B cell (primary cell): ENCODE measurements at regions not wholly inside any gene's neighbourhood (a gene's known extent, or its start where the extent isn't known, plus 50 kb on each side); places are given as distances from the start of the nearest gene placed in this dataset.

ENCODE experiments used
- ATAC-seq: fragments of 200-7000 bp; cut with Tn5 transposase; one replicate; pipeline ENCODE4 v1.10.0; 2021; ENCODE audit warnings: low read depth, mild to moderate bottlenecking, moderate number of reproducible peaks, moderate library complexity
- CTCF ChIA-PET: fragments of 350-600 bp; sonication (Branson Sonifier 250); formaldehyde crosslinking; loops from one replicate; lab custom pipeline; 2021; ENCODE audit warnings: antibody characterized with exemption, inconsistent platforms; lab: Charles Lee
- POLR2A ChIA-PET: fragments of 350-600 bp; sonication (Branson Sonifier 250); formaldehyde crosslinking; loops from one replicate; lab custom pipeline; 2021; ENCODE audit warnings: antibody characterized with exemption; lab: Charles Lee
- DNase-seq: peaks from one replicate; pipeline ENCODE4 v3.0.0; 2013
- H2AFZ ChIP-seq: 2 replicates; pipeline ENCODE4 v1.6.1; 2012; ENCODE audit warnings: mild to moderate bottlenecking, low read depth, low read length; ENCODE audit not compliant: insufficient read depth, poor library complexity, severe bottlenecking
- H3K27ac ChIP-seq, 2 donors: 1 replicate in 1 of 2; 2 replicates in 1 of 2; pipeline ENCODE4 v1.5.1; 2012 to 2013; ENCODE audit warnings: low read length in 2 of 2, mild to moderate bottlenecking in 2 of 2, moderate library complexity in 1 of 2
- H3K27me3 ChIP-seq, 4 experiments: fragments of 200-600 bp in 1 of 4; sonication (generic) in 1 of 4; replicated peaks in 1 of 4; 1 replicate in 2 of 4; 2 replicates in 2 of 4; pipeline versions ENCODE4 v1.6.1 to v1.7.0; 2013 to 2016; ENCODE audit warnings: low read length in 3 of 4, mild to moderate bottlenecking in 2 of 4, mixed read lengths in 1 of 4, moderate library complexity in 1 of 4; ENCODE audit not compliant: insufficient read depth in 4 of 4, control insufficient read depth in 3 of 4; ENCODE audit errors: control extremely low read depth in 1 of 4
- H3K36me3 ChIP-seq, 2 experiments: replicated peaks in 1 of 2; 1 replicate in 1 of 2; 2 replicates in 1 of 2; pipeline versions ENCODE4 v1.6.1 to v1.7.1; 2013; ENCODE audit warnings: low read length in 1 of 2; ENCODE audit not compliant: insufficient read depth in 2 of 2, control insufficient read depth in 1 of 2; ENCODE audit errors: control extremely low read depth in 1 of 2, extremely low read depth in 1 of 2
- H3K4me1 ChIP-seq, 2 donors: fragments of 200-600 bp in 1 of 2; sonication (generic) in 1 of 2; 1 replicate in 1 of 2; 2 replicates in 1 of 2; pipeline versions ENCODE4 v1.5.1 to v1.6.1; 2013 to 2017; ENCODE audit warnings: low read length in 2 of 2; ENCODE audit not compliant: control insufficient read depth in 2 of 2, insufficient read depth in 2 of 2
- H3K4me2 ChIP-seq: replicated peaks from 2 replicates; pipeline ENCODE3; 2012; ENCODE audit warnings: mild to moderate bottlenecking, low read depth, low read length; ENCODE audit not compliant: poor library complexity, severe bottlenecking
- H3K4me3 ChIP-seq, 5 experiments: fragments of 200-600 bp in 1 of 5; sonication (generic) in 1 of 5; 1 replicate in 3 of 5; 2 replicates in 2 of 5; pipeline versions ENCODE4 v1.5.1 to v1.7.0; 2011 to 2016; ENCODE audit warnings: low read length in 4 of 5, mild to moderate bottlenecking in 4 of 5, low read depth in 2 of 5, control low read depth in 1 of 5, moderate library complexity in 1 of 5; ENCODE audit not compliant: insufficient read depth in 1 of 5; ENCODE audit errors: control extremely low read depth in 1 of 5, extremely low read depth in 1 of 5
- H3K79me2 ChIP-seq: fragments of 200-600 bp; sonication (generic); one replicate; pipeline ENCODE4 v1.6.0; 2016; ENCODE audit warnings: low read length; ENCODE audit not compliant: control insufficient read depth, insufficient read depth
- H3K9ac ChIP-seq: fragments of 200-600 bp; sonication (generic); 2 replicates; pipeline ENCODE4 v1.6.1; 2017; ENCODE audit warnings: mild to moderate bottlenecking, low read length, moderate library complexity
- H3K9me3 ChIP-seq, 3 donors: one replicate each; pipeline versions ENCODE4 v1.6.1 to v1.7.1; 2013; ENCODE audit warnings: low read length in 2 of 3; ENCODE audit not compliant: control insufficient read depth in 2 of 3, insufficient read depth in 1 of 3; ENCODE audit errors: control extremely low read depth in 1 of 3
- H4K20me1 ChIP-seq: 2 replicates; pipeline ENCODE4 v1.6.0; 2012; ENCODE audit warnings: mild to moderate bottlenecking, low read length; ENCODE audit not compliant: insufficient read depth, control insufficient read depth, poor library complexity, severe bottlenecking
- H3K27ac Mint-ChIP-seq: one replicate; pipeline ENCODE4 v1.8.0; 2021; ENCODE audit warnings: mixed read lengths
- H3K27me3 Mint-ChIP-seq: one replicate; pipeline ENCODE4 v1.8.0; 2021; ENCODE audit warnings: mixed read lengths
- H3K4me1 Mint-ChIP-seq: one replicate; pipeline ENCODE4 v1.8.0; 2021; ENCODE audit warnings: mixed read lengths
- H3K4me3 Mint-ChIP-seq: one replicate; pipeline ENCODE4 v1.8.0; 2021; ENCODE audit warnings: mixed read lengths
- H3K9me3 Mint-ChIP-seq: one replicate; pipeline ENCODE4 v1.8.0; 2022; ENCODE audit warnings: mixed read lengths; ENCODE audit not compliant: insufficient read depth
- CTCF ChIP-seq: fragments of 200-600 bp; IDR thresholded peaks from one replicate; pipeline ENCODE4 v1.8.0; 2022; ENCODE audit warnings: antibody characterized with exemption, mild to moderate bottlenecking
- EZH2 ChIP-seq: IDR thresholded peaks from 2 replicates; pipeline ENCODE4 v1.6.1; 2012; ENCODE audit warnings: borderline replicate concordance, low read depth, mild to moderate bottlenecking, moderate library complexity, low read length; ENCODE audit not compliant: insufficient read depth, poor library complexity, severe bottlenecking
- WGBS: methylation state at CpG from one replicate; pipeline ENCODE4 v1.1.5; 2013; ENCODE audit warnings: missing lambda C conversion rate; ENCODE audit not compliant: insufficient coverage; 5-methylcytosine and 5-hydroxymethylcytosine counted together
- intact Hi-C: fragments of 100-400 bp; cut with micrococcal nuclease; formaldehyde crosslinking; loops from one replicate; pipeline ENCODE4 v1.10.0; 2022

DNA sequence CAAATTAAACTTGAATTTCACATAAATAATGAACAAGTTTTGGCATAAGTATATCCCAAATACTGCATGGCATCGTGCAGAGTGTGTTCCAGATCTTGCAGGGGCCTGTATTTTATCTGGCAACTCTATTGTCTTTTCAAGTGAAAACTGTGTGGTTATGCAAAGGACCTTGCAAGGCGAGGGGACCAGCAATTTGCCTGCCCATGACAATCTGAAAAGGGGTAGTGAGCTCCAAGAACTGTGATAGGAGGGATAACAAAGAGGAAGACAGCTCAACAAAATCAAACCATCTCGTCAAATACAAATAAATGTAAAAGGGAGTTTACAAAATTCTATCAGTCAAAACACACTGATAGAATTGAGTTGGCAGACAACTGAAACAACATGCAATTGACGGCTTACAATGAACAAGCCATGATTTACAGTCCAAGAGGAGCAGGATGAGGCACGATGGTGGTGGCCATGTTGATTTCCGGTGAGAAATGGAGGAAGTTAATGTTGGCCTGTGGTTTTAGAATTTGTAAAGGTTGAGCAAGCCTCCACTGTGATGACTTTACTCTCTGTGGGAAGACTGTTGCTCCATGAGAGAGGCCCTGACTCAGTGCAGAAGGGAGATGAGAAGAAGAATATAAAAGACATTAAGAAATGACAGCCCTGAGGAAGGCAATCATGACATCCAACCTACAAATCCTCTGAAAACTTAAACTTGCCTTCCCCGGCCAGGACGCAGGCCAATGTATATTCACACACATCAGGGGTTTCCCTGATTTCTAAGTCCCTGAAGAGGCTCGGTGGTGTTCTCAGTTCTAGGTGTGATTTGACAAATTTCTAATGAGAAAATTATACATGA, 132.2 kb downstream of the ADSS2 start:
- CTCF ChIA-PET = interaction anchor here (0.6 to 1.5 kb wide), 2 partner anchors 20 to 63 kb away, joined by 3 to 4 read pairs; no protein-coding TSS in a partner anchor
- Histone ChIP-seq H3K27me3 (no peaks in the 10 kb centered on the region), H3K9me3 (no peaks in the 10 kb centered on the region), H2AFZ (peak overlapping the region; percentile 67), H3K4me3 (peak overlapping the region in 2 of 5 experiments; percentile 2 to 28), H3K4me2 (peak overlapping the region; percentile 68), H3K4me1 (peaks cover 15% of the 10 kb centered on the region in 2 donors), H3K79me2 (peaks cover 14% of the 10 kb centered on the region), H3K9ac (peak overlapping the region; percentile 34), H3K36me3 (no peaks in the 10 kb centered on the region), H4K20me1 (no peaks in the 10 kb centered on the region), H3K27ac (peak overlapping the region; percentile 60 to 66)
- TF ChIP-seq EZH2 (no peak), CTCF (no peak)
- Mint-ChIP-seq H3K9me3 (no peaks in the 10 kb centered on the region), H3K4me3 (peak overlapping the region; percentile 47), H3K4me1 (peaks cover 41% of the 10 kb centered on the region), H3K27ac (peak overlapping the region; percentile 89), H3K27me3 (no peaks in the 10 kb centered on the region)
- POLR2A ChIA-PET = interaction anchor here (0.5 kb wide), 1 partner anchor 20 kb away, joined by 3 read pairs; no protein-coding TSS in a partner anchor
- WGBS = 24% methylated on average over 6 of the region's 9 CpGs
- peak; percentile 82 for ATAC-seq
- intact Hi-C loops = loop anchor here (5.0 kb wide), 1 partner anchor 133 kb away; the partner anchor contains the start of gene ADSS2
- peak; percentile 63 for DNase-seq

GRCh38 chr1:244322181-244322580, 129.5 kb downstream of the ADSS2 start:
- H3K4me3 ChIP-seq = no peak overlapping the region
- H3K27me3 Mint-ChIP-seq = no peaks in the 10 kb centered on the region
- ChIA-PET POLR2A (no interaction called here), CTCF (interaction anchor here (0.7 kb wide), 1 partner anchor 1024 kb away, joined by 4 read pairs; no protein-coding TSS in a partner anchor)
- H3K79me2 ChIP-seq = peaks cover 19% of the 10 kb centered on the region
- H3K9me3 ChIP-seq = no peaks in the 10 kb centered on the region
- no peak overlapping the region for H2AFZ ChIP-seq
- no peak overlapping the region for H3K27ac Mint-ChIP-seq
- H4K20me1 ChIP-seq = no peaks in the 10 kb centered on the region
- no peak overlapping the region for H3K9ac ChIP-seq
- H3K4me3 Mint-ChIP-seq = no peak overlapping the region
- ATAC-seq (no peak), DNase-seq (no peak)
- TF ChIP-seq EZH2 = no peak
- no peak for TF ChIP-seq CTCF
- no peaks in the 10 kb centered on the region for H3K9me3 Mint-ChIP-seq
- no peak overlapping the region for H3K4me2 ChIP-seq
- intact Hi-C loops = loop anchor here (5.0 kb wide), 1 partner anchor 130 kb away; the partner anchor contains the start of gene ADSS2
- H3K27me3 ChIP-seq = no peaks in the 10 kb centered on the region
- H3K27ac ChIP-seq = no peak overlapping the region
- peaks cover 52% of the 10 kb centered on the region for H3K4me1 Mint-ChIP-seq
- H3K36me3 ChIP-seq = no peaks in the 10 kb centered on the region
- H3K4me1 ChIP-seq = peaks cover 21% of the 10 kb centered on the region in 2 donors
- no CpG with 5 or more reads among the region's 1 CpG for WGBS
